ENCODE measurements at regions not wholly inside any gene's neighbourhood (a gene's known extent, or its start where the extent isn't known, plus 50 kb on each side); places are given as distances from the start of the nearest gene placed in this dataset.

DNA sequence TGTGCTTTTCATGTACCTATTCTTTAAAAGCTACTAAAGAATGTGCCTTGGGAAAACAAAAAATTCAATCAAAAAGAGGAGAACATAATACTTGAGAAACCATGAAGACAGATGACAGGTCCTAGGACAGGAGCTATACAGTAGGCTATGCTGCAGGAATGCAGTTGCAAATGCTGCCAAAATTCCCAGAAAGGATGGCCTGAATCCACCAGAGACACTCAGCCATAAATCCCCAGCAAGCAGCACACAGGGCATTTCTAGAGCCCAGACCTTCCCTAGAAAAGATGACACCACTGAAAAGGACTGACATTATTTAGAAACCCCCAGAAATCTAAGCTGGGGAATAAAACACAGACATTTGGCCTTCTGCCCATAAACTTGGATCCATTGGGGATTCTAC, 237.3 kb downstream of the C7orf25 start:
- H3K9me3 ChIP-seq = no peaks in the 10 kb centered on the region
- H3K27ac ChIP-seq = no peak overlapping the region
- no peaks in the 10 kb centered on the region for H3K4me1 ChIP-seq
- no peak overlapping the region for H3K4me3 ChIP-seq
- TF ChIP-seq POLR2A (IDR thresholded peaks at IDR 0.05) = no peak
- TF ChIP-seq, protein P1, sequence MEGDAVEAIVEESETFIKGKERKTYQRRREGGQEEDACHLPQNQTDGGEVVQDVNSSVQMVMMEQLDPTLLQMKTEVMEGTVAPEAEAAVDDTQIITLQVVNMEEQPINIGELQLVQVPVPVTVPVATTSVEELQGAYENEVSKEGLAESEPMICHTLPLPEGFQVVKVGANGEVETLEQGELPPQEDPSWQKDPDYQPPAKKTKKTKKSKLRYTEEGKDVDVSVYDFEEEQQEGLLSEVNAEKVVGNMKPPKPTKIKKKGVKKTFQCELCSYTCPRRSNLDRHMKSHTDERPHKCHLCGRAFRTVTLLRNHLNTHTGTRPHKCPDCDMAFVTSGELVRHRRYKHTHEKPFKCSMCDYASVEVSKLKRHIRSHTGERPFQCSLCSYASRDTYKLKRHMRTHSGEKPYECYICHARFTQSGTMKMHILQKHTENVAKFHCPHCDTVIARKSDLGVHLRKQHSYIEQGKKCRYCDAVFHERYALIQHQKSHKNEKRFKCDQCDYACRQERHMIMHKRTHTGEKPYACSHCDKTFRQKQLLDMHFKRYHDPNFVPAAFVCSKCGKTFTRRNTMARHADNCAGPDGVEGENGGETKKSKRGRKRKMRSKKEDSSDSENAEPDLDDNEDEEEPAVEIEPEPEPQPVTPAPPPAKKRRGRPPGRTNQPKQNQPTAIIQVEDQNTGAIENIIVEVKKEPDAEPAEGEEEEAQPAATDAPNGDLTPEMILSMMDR (IDR thresholded peaks at IDR 0.05) = no peak
- no peaks in the 10 kb centered on the region for H3K36me3 ChIP-seq
- no peak for DNase-seq
- H3K27me3 ChIP-seq = no peaks in the 10 kb centered on the region

DNA sequence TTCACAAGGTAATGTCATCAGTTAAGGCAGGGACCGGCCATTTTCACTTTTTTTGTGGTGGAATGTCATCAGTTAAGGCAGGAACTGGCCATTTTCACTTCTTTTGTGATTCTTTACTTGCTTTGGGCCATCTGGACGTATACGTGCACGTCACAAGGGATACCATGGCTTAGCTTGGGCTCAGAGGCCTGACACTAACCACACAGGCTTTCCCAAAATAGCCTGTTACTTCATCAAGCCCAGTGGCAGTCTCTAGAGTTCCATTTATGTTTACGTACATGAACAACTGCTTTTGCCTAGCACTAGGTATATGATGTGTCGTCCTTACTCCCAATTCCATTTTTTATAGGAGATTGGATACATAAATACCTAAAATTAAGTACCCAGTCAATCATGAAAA, 237.9 kb downstream of the C7orf25 start:
- H3K36me3 ChIP-seq = no peaks in the 10 kb centered on the region
- TF ChIP-seq, protein P1 (IDR thresholded peaks at IDR 0.05) = no peak
- TF ChIP-seq POLR2A (IDR thresholded peaks at IDR 0.05) = no peak
- DNase-seq = no peak

DNA sequence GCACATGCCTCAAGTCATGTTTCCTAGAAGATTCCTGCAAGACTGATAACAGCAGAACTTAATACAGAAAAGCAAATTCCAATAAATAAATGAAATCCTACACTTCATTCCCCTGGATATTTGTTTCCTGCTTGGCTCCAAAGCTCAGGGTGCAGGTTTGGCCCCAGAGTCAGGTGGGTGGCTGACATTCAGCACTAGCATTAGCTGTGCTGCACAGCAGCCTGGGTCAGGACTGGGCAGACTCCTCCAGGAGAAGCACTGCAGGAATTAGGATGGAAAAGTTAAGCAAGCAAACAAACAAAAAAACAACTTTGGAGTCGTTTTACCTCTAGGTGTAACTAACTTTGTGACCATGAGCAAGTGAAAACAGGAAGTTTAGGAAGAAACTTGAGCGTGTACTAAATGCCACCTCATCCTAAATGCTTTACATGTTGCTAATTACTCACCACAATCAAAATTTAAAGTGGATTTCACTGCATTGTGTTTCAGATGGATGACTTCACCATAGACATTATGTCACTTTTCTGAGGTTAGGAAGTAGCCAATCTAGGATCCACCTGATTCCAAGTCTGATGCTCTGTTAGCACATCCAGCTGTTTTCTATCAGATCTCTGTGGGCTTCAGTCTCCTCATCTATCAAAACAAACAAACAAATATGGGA, 239.4 kb downstream of the C7orf25 start:
- Histone ChIP-seq H3K27me3 (no peaks in the 10 kb centered on the region), H3K4me1 (no peaks in the 10 kb centered on the region), H3K27ac (no peak overlapping the region), H3K36me3 (no peaks in the 10 kb centered on the region), H3K4me3 (no peak overlapping the region), H3K9me3 (no peaks in the 10 kb centered on the region)
- DNase-seq = no peak
- no peak for TF ChIP-seq POLR2A (IDR thresholded peaks at IDR 0.05)
- TF ChIP-seq, protein P1 (IDR thresholded peaks at IDR 0.05) = no peak

More for the DNA sequence above, 237.9 kb downstream of the C7orf25 start:
- Histone ChIP-seq H3K4me3 (no peak overlapping the region), H3K9me3 (no peaks in the 10 kb centered on the region), H3K4me1 (no peaks in the 10 kb centered on the region), H3K27ac (no peak overlapping the region), H3K27me3 (no peaks in the 10 kb centered on the region)

DNA sequence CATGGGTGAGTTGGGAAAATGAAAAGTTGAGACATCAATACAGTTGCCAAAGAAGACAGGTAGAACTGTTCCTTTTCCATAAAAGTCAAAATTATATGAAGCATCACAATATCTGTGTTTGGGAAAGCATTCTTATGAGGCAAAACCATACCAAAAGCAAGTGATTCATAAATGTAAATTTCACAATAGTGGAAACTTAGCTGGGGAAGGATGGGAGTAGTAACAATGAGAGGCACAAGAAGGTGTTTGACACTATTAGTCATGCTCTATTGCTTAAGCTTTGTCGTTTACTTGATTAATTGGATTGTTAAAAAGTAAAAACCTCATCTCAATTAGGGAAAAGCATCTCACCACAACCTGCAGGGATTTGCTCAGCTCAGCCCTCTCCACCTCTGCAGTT, 240.2 kb downstream of the C7orf25 start:
- no peak overlapping the region for H3K27ac ChIP-seq
- H3K9me3 ChIP-seq = peaks cover 0 to 3% (median 0%) of the 10 kb centered on the region in 4 donors
- H3K27me3 ChIP-seq = no peaks in the 10 kb centered on the region
- no peak for TF ChIP-seq POLR2A (IDR thresholded peaks at IDR 0.05)
- TF ChIP-seq, protein P1 (IDR thresholded peaks at IDR 0.05) = no peak
- DNase-seq = no peak
- no peaks in the 10 kb centered on the region for H3K4me1 ChIP-seq
- H3K36me3 ChIP-seq = no peaks in the 10 kb centered on the region
- no peak overlapping the region for H3K4me3 ChIP-seq

DNA sequence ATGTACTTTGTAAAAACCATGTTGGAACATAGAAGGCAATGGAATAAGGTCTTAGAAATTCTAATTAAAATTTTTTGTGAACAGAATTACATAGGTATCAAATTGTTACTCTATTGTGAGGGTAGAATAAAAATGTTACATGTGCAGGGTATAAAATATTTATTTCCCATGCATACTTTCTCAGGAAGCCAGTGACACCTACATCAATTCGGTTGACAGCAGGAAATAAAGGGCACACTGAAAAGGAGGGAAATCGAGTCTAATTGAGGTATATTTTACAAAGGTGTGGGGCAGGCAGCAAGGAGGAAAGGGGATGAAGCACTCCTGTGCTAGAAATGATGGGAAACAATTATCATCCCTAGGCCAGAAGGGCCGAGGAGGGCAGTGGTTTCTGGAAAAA, 244.9 kb downstream of the C7orf25 start:
- Histone ChIP-seq H3K27me3 (no peaks in the 10 kb centered on the region), H3K4me1 (no peaks in the 10 kb centered on the region), H3K36me3 (no peaks in the 10 kb centered on the region), H3K9me3 (peaks cover 0 to 3% (median 0%) of the 10 kb centered on the region in 4 donors), H3K4me3 (no peak overlapping the region), H3K27ac (no peak overlapping the region)
- no peak for DNase-seq
- TF ChIP-seq, protein P1 (IDR thresholded peaks at IDR 0.05) = no peak
- no peak for TF ChIP-seq POLR2A (IDR thresholded peaks at IDR 0.05)

Data from Peyer's patch (tissue), 4 donors.